ENCODE measurements at regions not wholly inside any gene's neighbourhood (a gene's known extent, or its start where the extent isn't known, plus 50 kb on each side); places are given as distances from the start of the nearest gene placed in this dataset.

GRCh38 chr22:47687346-47687655, 924.9 kb downstream of the TBC1D22A start (continued):
- TF ChIP-seq ZBTB10 (CRISPR knock-in tag; IDR thresholded peaks at IDR 0.05; ENCODE audit: borderline replicate concordance) (no peak), IRF9 (CRISPR knock-in tag; IDR thresholded peaks at IDR 0.05; ENCODE audit: borderline replicate concordance) (no peak), EED (CRISPR knock-in tag; IDR thresholded peaks at IDR 0.05) (no peak), CENPT (CRISPR knock-in tag; IDR thresholded peaks at IDR 0.05; ENCODE audit: low read depth) (no peak), RORA (CRISPR knock-in tag; IDR thresholded peaks at IDR 0.05) (no peak), HOXD1 (CRISPR knock-in tag; IDR thresholded peaks at IDR 0.05) (no peak)

DNA sequence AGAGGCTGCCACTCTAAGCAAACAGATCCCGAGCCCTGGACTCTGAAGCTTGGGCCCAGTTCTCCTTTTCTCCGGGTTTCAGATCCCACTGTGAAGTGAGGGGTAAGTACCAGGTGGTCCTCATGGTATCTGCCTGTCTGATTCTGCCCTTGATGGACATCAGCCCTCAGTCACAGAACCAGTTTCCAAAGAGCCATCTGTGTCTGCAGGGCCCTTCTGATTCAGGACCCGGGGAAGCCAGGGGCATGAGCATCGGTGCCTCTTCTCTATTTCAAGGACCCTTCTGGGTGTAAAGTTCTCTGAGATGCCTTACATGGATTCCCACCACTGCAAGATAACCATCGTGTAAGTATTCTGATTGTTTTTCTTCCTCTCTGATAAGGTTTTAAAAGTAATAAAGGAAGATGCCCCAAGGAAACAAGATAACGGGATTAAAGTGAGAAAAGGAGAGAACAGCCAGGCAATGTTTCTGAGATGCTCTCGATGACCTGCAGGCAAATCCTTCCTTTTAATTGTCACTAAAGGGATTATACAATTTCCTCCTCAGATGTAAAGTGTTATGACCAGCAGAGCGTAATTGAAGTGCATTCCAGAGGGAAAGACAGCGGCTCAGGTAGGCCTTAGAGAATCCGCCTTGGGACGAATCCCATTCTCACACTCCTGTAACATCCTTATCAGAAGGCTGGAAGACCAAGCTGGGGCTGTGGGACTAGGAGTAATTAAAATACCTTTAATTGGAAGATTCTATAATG, 924.3 kb downstream of the TBC1D22A start:
- H3K27ac ChIP-seq (ENCODE audit: extremely low read length, insufficient read depth, low read length): no peak overlapping the region
- BruUV-seq (replicated peaks): no TSS peak
- H3K4me2 ChIP-seq (ENCODE audit: low read depth, low read length): no peak overlapping the region
- no peak overlapping the region for H3K4me3 ChIP-seq (replicated peaks in 1 of 3; ENCODE audit: insufficient read depth in 1 of 3, low read depth in 2 of 3, low read length in 3 of 3)
- H3K4me1 ChIP-seq (ENCODE audit: insufficient read depth, low read length): no peaks in the 10 kb centered on the region
- POLR2A ChIA-PET: no interaction called here
- H3K9me3 ChIP-seq (ENCODE audit: low read length): no peaks in the 10 kb centered on the region
- 32% methylated on average over 11 of the region's 11 CpGs for WGBS (ENCODE audit: low lambda C conversion rate)
- H3K79me2 ChIP-seq (ENCODE audit: insufficient read depth, low read length): no peaks in the 10 kb centered on the region
- intact Hi-C loops (cut with micrococcal nuclease; ENCODE audit: unreplicated experiment): no loop called here
- no peak for TF ChIP-seq ZNF160 (CRISPR knock-in tag; IDR thresholded peaks at IDR 0.05)
- TF ChIP-seq ATF1 (CRISPR knock-in tag; IDR thresholded peaks at IDR 0.05): no peak
- TF ChIP-seq POGZ (CRISPR knock-in tag; IDR thresholded peaks at IDR 0.05): no peak
- no peak for TF ChIP-seq KLF9 (CRISPR knock-in tag; IDR thresholded peaks at IDR 0.05; ENCODE audit: low read depth)
- no peak for TF ChIP-seq ZNF713 (CRISPR knock-in tag; IDR thresholded peaks at IDR 0.05)
- no peak for TF ChIP-seq NCOR1 (IDR thresholded peaks at IDR 0.05; ENCODE audit: borderline replicate concordance, low read length)
- TF ChIP-seq GZF1 (CRISPR knock-in tag; IDR thresholded peaks at IDR 0.05): no peak
- TF ChIP-seq RFXAP (CRISPR knock-in tag; IDR thresholded peaks at IDR 0.05; ENCODE audit: borderline replicate concordance): no peak
- TF ChIP-seq ZNF30 (CRISPR knock-in tag; IDR thresholded peaks at IDR 0.05): no peak
- no peak for TF ChIP-seq NR0B2 (CRISPR knock-in tag; IDR thresholded peaks at IDR 0.05)
- TF ChIP-seq ZNF558 (CRISPR knock-in tag; IDR thresholded peaks at IDR 0.05; ENCODE audit: borderline replicate concordance): no peak
- no peak for TF ChIP-seq TRIM22 (IDR thresholded peaks at IDR 0.05)
- no peak for TF ChIP-seq ZNF644 (CRISPR knock-in tag; IDR thresholded peaks at IDR 0.05; ENCODE audit: low read depth)
- no peak for TF ChIP-seq RNF2 (conservative IDR thresholded peaks at IDR 0.05; ENCODE audit: low read depth)
- TF ChIP-seq ZBTB38 (CRISPR knock-in tag; IDR thresholded peaks at IDR 0.05): no peak
- no peak overlapping the region for H2AFZ ChIP-seq (ENCODE audit: low read length)
- H3K36me3 ChIP-seq (replicated peaks in 1 of 2; ENCODE audit: control insufficient read depth in 1 of 2, insufficient read depth in 2 of 2, low read length in 2 of 2): no peaks in the 10 kb centered on the region
- DNase-seq (ENCODE audit: low spot score): no peak
- ATAC-seq: no peak
- no peak for FAIRE-seq
- in situ Hi-C loops (cut with HindIII; ENCODE audit: extremely low pct_ligation_motif_present, low pct_unique_long_range_greater_than_20kb): no loop called here
- CTCF ChIA-PET (ENCODE audit: low intra/inter-chr PET ratio, low total read pairs): no interaction called here
- no peak overlapping the region for H3K9ac ChIP-seq (ENCODE audit: insufficient read depth, low read depth, low read length)
- no peaks in the 10 kb centered on the region; a peak in 2 of 5 replicates for H3K27me3 ChIP-seq (ENCODE audit: control insufficient read depth in 1 of 2, insufficient read depth in 2 of 2, low read length in 2 of 2)
- no peaks in the 10 kb centered on the region for H4K20me1 ChIP-seq (ENCODE audit: insufficient read depth, low read length)

All from HepG2 (cell line).